ENCODE measurements at regions not wholly inside any gene's neighbourhood (a gene's known extent, or its start where the extent isn't known, plus 50 kb on each side); places are given as distances from the start of the nearest gene placed in this dataset.
"Not testable (repeated sequence)": the region's sequence is repeated elsewhere in the genome, so short reads cannot be mapped to it uniquely, and the experiment has no call there.

- Mint-ChIP-seq H3K27ac (no peak overlapping the region), H3K36me3 (no peaks in the 10 kb centered on the region), H3K27me3 (no peaks in the 10 kb centered on the region), H3K4me1 (no peaks in the 10 kb centered on the region), H3K9me3 (peaks cover 0 to 14% (median 3%) of the 10 kb centered on the region in 11 donors), H3K4me3 (no peak overlapping the region)
- Histone ChIP-seq H3K36me3 (ENCODE audit: control insufficient read depth in 2 of 3, insufficient read depth in 3 of 3, low read length in 3 of 3) (no peaks in the 10 kb centered on the region), H3K27me3 (ENCODE audit: control insufficient read depth in 2 of 2, insufficient read depth in 2 of 2, low read length in 2 of 2) (no peaks in the 10 kb centered on the region), H3K9me3 (ENCODE audit: control insufficient read depth in 2 of 3, low read length in 3 of 3) (peaks cover 0 to 3% (median 0%) of the 10 kb centered on the region in 3 experiments), H3K27ac (ENCODE audit: low read depth, low read length) (no peak overlapping the region), H3K4me1 (ENCODE audit: control insufficient read depth in 2 of 2, insufficient read depth in 2 of 2, low read length in 2 of 2) (no peaks in the 10 kb centered on the region), H3K4me3 (ENCODE audit: low read length) (no peak overlapping the region)
- ChIA-PET POLR2A (no interaction called here), CTCF (no interaction called here)
- no peak for ATAC-seq
- no peak for DNase-seq
- intact Hi-C loops (cut with micrococcal nuclease) = no loop called here
These were observed 866.3 kb upstream of the WWC1 start for GRCh38 chr5:167425161-167425560.

GRCh38 chr5:167426501-167426900 lies 864.9 kb upstream of the WWC1 start:
- H3K4me3 Mint-ChIP-seq = no peak overlapping the region
- H3K9me3 ChIP-seq (ENCODE audit: control insufficient read depth in 2 of 3, low read length in 3 of 3) = no peaks in the 10 kb centered on the region
- H3K27me3 ChIP-seq (ENCODE audit: control insufficient read depth in 2 of 2, insufficient read depth in 2 of 2, low read length in 2 of 2) = no peaks in the 10 kb centered on the region
- ChIA-PET POLR2A (no interaction called here), CTCF (no interaction called here)
- peaks cover 0 to 14% (median 2%) of the 10 kb centered on the region in 11 donors for H3K9me3 Mint-ChIP-seq
- H3K4me3 ChIP-seq (ENCODE audit: low read length) = no peak overlapping the region
- H3K4me1 ChIP-seq (ENCODE audit: control insufficient read depth in 2 of 2, insufficient read depth in 2 of 2, low read length in 2 of 2) = no peaks in the 10 kb centered on the region
- H3K27ac ChIP-seq (ENCODE audit: low read depth, low read length) = no peak overlapping the region
- no peaks in the 10 kb centered on the region for H3K36me3 ChIP-seq (ENCODE audit: control insufficient read depth in 2 of 3, insufficient read depth in 3 of 3, low read length in 3 of 3)
- intact Hi-C loops (cut with micrococcal nuclease) = no loop called here
- no peak overlapping the region for H3K27ac Mint-ChIP-seq
- DNase-seq (no peak), ATAC-seq (no peak)
- H3K36me3 Mint-ChIP-seq = no peaks in the 10 kb centered on the region
- no peaks in the 10 kb centered on the region for H3K27me3 Mint-ChIP-seq
- no peaks in the 10 kb centered on the region for H3K4me1 Mint-ChIP-seq

- H3K36me3 ChIP-seq (ENCODE audit: control insufficient read depth in 2 of 3, insufficient read depth in 3 of 3, low read length in 3 of 3); H3K4me1 ChIP-seq (ENCODE audit: control insufficient read depth in 2 of 2, insufficient read depth in 2 of 2, low read length in 2 of 2); intact Hi-C loops (cut with micrococcal nuclease); H3K36me3 Mint-ChIP-seq; CTCF ChIA-PET; DNase-seq; H3K4me3 ChIP-seq (ENCODE audit: low read length); ATAC-seq; H3K9me3 ChIP-seq (ENCODE audit: control insufficient read depth in 2 of 3, low read length in 3 of 3); POLR2A ChIA-PET; H3K4me1 Mint-ChIP-seq; H3K27ac ChIP-seq (ENCODE audit: low read depth, low read length); H3K4me3 Mint-ChIP-seq; H3K27ac Mint-ChIP-seq; H3K27me3 ChIP-seq (ENCODE audit: control insufficient read depth in 2 of 2, insufficient read depth in 2 of 2, low read length in 2 of 2); H3K27me3 Mint-ChIP-seq: not testable (repeated sequence)
- peaks cover 0 to 10% (median 2%) of the 10 kb centered on the region in 11 donors for H3K9me3 Mint-ChIP-seq
These were observed 863.8 kb upstream of the WWC1 start for GRCh38 chr5:167427641-167428040.

- no peaks in the 10 kb centered on the region for H3K27me3 Mint-ChIP-seq
- Histone ChIP-seq H3K27me3 (ENCODE audit: control insufficient read depth in 2 of 2, insufficient read depth in 2 of 2, low read length in 2 of 2) (no peaks in the 10 kb centered on the region), H3K4me1 (ENCODE audit: control insufficient read depth in 2 of 2, insufficient read depth in 2 of 2, low read length in 2 of 2) (no peaks in the 10 kb centered on the region), H3K9me3 (ENCODE audit: control insufficient read depth in 2 of 3, low read length in 3 of 3) (no peaks in the 10 kb centered on the region), H3K27ac (ENCODE audit: low read depth, low read length) (no peak overlapping the region), H3K4me3 (ENCODE audit: low read length) (no peak overlapping the region), H3K36me3 (ENCODE audit: control insufficient read depth in 2 of 3, insufficient read depth in 3 of 3, low read length in 3 of 3) (no peaks in the 10 kb centered on the region)
- POLR2A ChIA-PET = no interaction called here
- H3K27ac Mint-ChIP-seq = no peak overlapping the region
- H3K9me3 Mint-ChIP-seq = peaks cover 0 to 20% (median 5%) of the 10 kb centered on the region in 11 donors
- intact Hi-C loops (cut with micrococcal nuclease) = no loop called here
- CTCF ChIA-PET = no interaction called here
- H3K4me3 Mint-ChIP-seq = no peak overlapping the region
- ATAC-seq (no peak), DNase-seq (no peak)
- no peaks in the 10 kb centered on the region for H3K36me3 Mint-ChIP-seq
- no peaks in the 10 kb centered on the region for H3K4me1 Mint-ChIP-seq
These were observed 850.6 kb upstream of the WWC1 start for GRCh38 chr5:167440846-167441245.

GRCh38 chr5:167442922-167443321 lies 848.5 kb upstream of the WWC1 start:
- no peak overlapping the region for H3K27ac Mint-ChIP-seq
- Histone ChIP-seq H3K27me3 (ENCODE audit: control insufficient read depth in 2 of 2, insufficient read depth in 2 of 2, low read length in 2 of 2) (no peaks in the 10 kb centered on the region), H3K27ac (ENCODE audit: low read depth, low read length) (no peak overlapping the region), H3K36me3 (ENCODE audit: control insufficient read depth in 2 of 3, insufficient read depth in 3 of 3, low read length in 3 of 3) (no peaks in the 10 kb centered on the region), H3K4me1 (ENCODE audit: control insufficient read depth in 2 of 2, insufficient read depth in 2 of 2, low read length in 2 of 2) (no peaks in the 10 kb centered on the region), H3K4me3 (ENCODE audit: low read length) (no peak overlapping the region), H3K9me3 (ENCODE audit: control insufficient read depth in 2 of 3, low read length in 3 of 3) (no peaks in the 10 kb centered on the region)
- H3K4me1 Mint-ChIP-seq = no peaks in the 10 kb centered on the region
- intact Hi-C loops (cut with micrococcal nuclease) = no loop called here
- ChIA-PET POLR2A (no interaction called here), CTCF (no interaction called here)
- DNase-seq (no peak), ATAC-seq (no peak)
- no peaks in the 10 kb centered on the region for H3K27me3 Mint-ChIP-seq
- no peak overlapping the region for H3K4me3 Mint-ChIP-seq
- H3K36me3 Mint-ChIP-seq = no peaks in the 10 kb centered on the region
- H3K9me3 Mint-ChIP-seq = peaks cover 0 to 12% (median 3%) of the 10 kb centered on the region in 11 donors

- DNase-seq = no peak
- no peak overlapping the region for H3K4me3 ChIP-seq (ENCODE audit: low read length)
- H3K27me3 ChIP-seq (ENCODE audit: control insufficient read depth in 2 of 2, insufficient read depth in 2 of 2, low read length in 2 of 2) = no peaks in the 10 kb centered on the region
- H3K4me1 Mint-ChIP-seq = no peaks in the 10 kb centered on the region
- H3K4me3 Mint-ChIP-seq = no peak overlapping the region
- H3K4me1 ChIP-seq (ENCODE audit: control insufficient read depth in 2 of 2, insufficient read depth in 2 of 2, low read length in 2 of 2) = no peaks in the 10 kb centered on the region
- H3K36me3 Mint-ChIP-seq = no peaks in the 10 kb centered on the region
- no peak for ATAC-seq
- ChIA-PET POLR2A (no interaction called here), CTCF (no interaction called here)
- intact Hi-C loops (cut with micrococcal nuclease) = no loop called here
- no peaks in the 10 kb centered on the region for H3K9me3 ChIP-seq (ENCODE audit: control insufficient read depth in 2 of 3, low read length in 3 of 3)
- no peaks in the 10 kb centered on the region for H3K36me3 ChIP-seq (ENCODE audit: control insufficient read depth in 2 of 3, insufficient read depth in 3 of 3, low read length in 3 of 3)
- no peaks in the 10 kb centered on the region for H3K27me3 Mint-ChIP-seq
- no peak overlapping the region for H3K27ac ChIP-seq (ENCODE audit: low read depth, low read length)
- H3K9me3 Mint-ChIP-seq = peaks cover 0 to 8% (median 0%) of the 10 kb centered on the region in 11 donors
- no peak overlapping the region for H3K27ac Mint-ChIP-seq
These were observed 843.7 kb upstream of the WWC1 start for GRCh38 chr5:167447466-167448375.

- ChIA-PET POLR2A (no interaction called here), CTCF (no interaction called here)
- Histone ChIP-seq H3K9me3 (ENCODE audit: control insufficient read depth in 2 of 3, low read length in 3 of 3) (no peaks in the 10 kb centered on the region), H3K4me1 (ENCODE audit: control insufficient read depth in 2 of 2, insufficient read depth in 2 of 2, low read length in 2 of 2) (no peaks in the 10 kb centered on the region), H3K4me3 (ENCODE audit: low read length) (no peak overlapping the region), H3K27me3 (ENCODE audit: control insufficient read depth in 2 of 2, insufficient read depth in 2 of 2, low read length in 2 of 2) (no peaks in the 10 kb centered on the region), H3K36me3 (ENCODE audit: control insufficient read depth in 2 of 3, insufficient read depth in 3 of 3, low read length in 3 of 3) (no peaks in the 10 kb centered on the region), H3K27ac (ENCODE audit: low read depth, low read length) (no peak overlapping the region)
- intact Hi-C loops (cut with micrococcal nuclease) = no loop called here
- H3K27ac Mint-ChIP-seq = no peak overlapping the region
- DNase-seq (no peak), ATAC-seq (no peak)
- peaks cover 0 to 8% (median 0%) of the 10 kb centered on the region in 11 donors for H3K9me3 Mint-ChIP-seq
- H3K27me3 Mint-ChIP-seq = no peaks in the 10 kb centered on the region
- no peaks in the 10 kb centered on the region for H3K36me3 Mint-ChIP-seq
- H3K4me3 Mint-ChIP-seq = no peak overlapping the region
- H3K4me1 Mint-ChIP-seq = no peaks in the 10 kb centered on the region
These were observed 843.1 kb upstream of the WWC1 start for GRCh38 chr5:167448376-167448775.

All from naive thymus-derived CD4-positive, alpha-beta T cell (primary cell).